ENCODE measurements at regions not wholly inside any gene's neighbourhood (a gene's known extent, or its start where the extent isn't known, plus 50 kb on each side); places are given as distances from the start of the nearest gene placed in this dataset.

DNA sequence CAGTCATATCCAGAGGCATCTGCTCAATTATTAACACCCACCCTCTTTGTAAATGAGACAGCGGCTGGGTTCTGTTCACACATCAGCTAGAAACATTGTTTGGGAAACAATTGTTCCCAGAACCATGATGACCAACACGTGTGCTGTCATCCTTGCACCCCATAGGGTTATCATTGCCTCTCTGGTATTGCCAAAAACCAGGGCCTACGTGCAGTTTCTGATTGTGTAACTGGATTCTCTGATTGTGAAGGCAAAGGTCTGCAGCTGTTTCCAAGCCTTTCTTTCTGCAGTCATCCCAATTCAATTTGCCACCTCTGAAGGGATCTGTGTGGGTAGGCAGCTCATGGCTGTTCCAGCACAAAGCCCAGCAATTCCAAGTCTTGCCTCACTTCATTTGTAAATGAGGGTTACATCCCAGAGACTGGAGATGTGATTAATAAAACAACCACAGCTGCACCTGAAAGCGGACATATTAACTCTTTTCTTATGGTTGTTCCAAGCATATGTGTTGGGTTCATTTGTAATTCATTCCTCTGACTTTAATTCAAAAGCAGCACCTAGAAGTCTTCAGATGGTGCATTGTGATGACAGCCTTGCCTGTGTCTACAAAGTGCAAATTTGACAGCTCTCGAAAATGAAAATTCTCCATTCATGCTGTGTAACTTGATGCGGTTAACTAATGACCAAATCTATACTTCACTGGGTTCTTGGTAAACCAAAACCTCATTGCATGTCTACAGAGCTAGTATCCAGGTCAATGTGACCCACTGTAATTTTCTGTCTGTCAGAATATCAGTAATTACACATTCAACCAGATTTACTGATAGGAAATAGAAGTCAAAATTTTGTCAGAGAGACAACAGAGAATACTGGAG, 66.6 kb downstream of the YIPF5 start:
- H3K9me3 ChIP-seq = no peaks in the 10 kb centered on the region
- no peak overlapping the region for H3K27ac ChIP-seq
- no peaks in the 10 kb centered on the region for H3K36me3 ChIP-seq
- H3K4me1 ChIP-seq = no peaks in the 10 kb centered on the region
- DNase-seq = no peak
- intact Hi-C loops (cut with DNase I; ENCODE audit: low total_unique reads) = no loop called here
- TF ChIP-seq, protein P1, sequence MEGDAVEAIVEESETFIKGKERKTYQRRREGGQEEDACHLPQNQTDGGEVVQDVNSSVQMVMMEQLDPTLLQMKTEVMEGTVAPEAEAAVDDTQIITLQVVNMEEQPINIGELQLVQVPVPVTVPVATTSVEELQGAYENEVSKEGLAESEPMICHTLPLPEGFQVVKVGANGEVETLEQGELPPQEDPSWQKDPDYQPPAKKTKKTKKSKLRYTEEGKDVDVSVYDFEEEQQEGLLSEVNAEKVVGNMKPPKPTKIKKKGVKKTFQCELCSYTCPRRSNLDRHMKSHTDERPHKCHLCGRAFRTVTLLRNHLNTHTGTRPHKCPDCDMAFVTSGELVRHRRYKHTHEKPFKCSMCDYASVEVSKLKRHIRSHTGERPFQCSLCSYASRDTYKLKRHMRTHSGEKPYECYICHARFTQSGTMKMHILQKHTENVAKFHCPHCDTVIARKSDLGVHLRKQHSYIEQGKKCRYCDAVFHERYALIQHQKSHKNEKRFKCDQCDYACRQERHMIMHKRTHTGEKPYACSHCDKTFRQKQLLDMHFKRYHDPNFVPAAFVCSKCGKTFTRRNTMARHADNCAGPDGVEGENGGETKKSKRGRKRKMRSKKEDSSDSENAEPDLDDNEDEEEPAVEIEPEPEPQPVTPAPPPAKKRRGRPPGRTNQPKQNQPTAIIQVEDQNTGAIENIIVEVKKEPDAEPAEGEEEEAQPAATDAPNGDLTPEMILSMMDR (IDR thresholded peaks at IDR 0.05 in 8 of 11, conservative IDR thresholded peaks at IDR 0.05 in 3 of 11) = no peak
- TF ChIP-seq POLR2AphosphoS5 (IDR thresholded peaks at IDR 0.05) (no peak), POLR2A (IDR thresholded peaks at IDR 0.05) (no peak)
- 84 to 89% (median 87%) methylated on average over 6 of the region's 6 CpGs for WGBS, 5 donors
- no peaks in the 10 kb centered on the region for H3K27me3 ChIP-seq (replicated peaks in 1 of 7)
- no peak overlapping the region for H3K4me3 ChIP-seq

GRCh38 chr5:144105371-144105770, 65.1 kb downstream of the YIPF5 start:
- DNase-seq = no peak
- 78 to 96% (median 83%) methylated on average over 1 of the region's 1 CpG for WGBS, 5 donors
- H3K9me3 ChIP-seq = no peaks in the 10 kb centered on the region
- TF ChIP-seq, protein P1 (IDR thresholded peaks at IDR 0.05 in 8 of 11, conservative IDR thresholded peaks at IDR 0.05 in 3 of 11) = no peak
- TF ChIP-seq POLR2AphosphoS5 (IDR thresholded peaks at IDR 0.05) (no peak), POLR2A (IDR thresholded peaks at IDR 0.05) (no peak)
- intact Hi-C loops (cut with DNase I; ENCODE audit: low total_unique reads) = no loop called here
- no peaks in the 10 kb centered on the region for H3K36me3 ChIP-seq
- H3K27ac ChIP-seq = no peak overlapping the region
- no peaks in the 10 kb centered on the region for H3K4me1 ChIP-seq
- no peaks in the 10 kb centered on the region for H3K27me3 ChIP-seq (replicated peaks in 1 of 7)
- no peak overlapping the region for H3K4me3 ChIP-seq

DNA sequence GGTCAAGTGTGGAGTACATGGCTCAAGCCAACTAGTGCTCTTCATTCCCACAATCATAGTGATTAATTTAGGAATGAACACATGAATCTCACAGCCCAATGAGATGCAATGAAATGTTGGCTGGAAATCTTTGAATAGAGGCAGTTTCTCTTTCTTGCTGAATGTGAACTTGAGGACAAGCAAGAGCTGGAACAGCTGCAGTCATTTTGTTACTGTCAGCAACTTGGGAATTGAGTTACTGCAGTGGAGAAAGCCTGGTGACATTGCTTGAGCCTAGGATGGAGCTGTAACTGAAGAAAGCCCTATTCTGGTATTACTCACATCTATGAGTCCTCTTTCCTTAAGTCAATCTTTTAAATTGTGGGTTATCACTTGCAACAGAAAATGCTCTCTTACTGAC, 62.3 kb downstream of the YIPF5 start:
- Histone ChIP-seq H3K4me1 (no peaks in the 10 kb centered on the region), H3K27ac (no peak overlapping the region), H3K4me3 (no peak overlapping the region), H3K9me3 (no peaks in the 10 kb centered on the region), H3K36me3 (no peaks in the 10 kb centered on the region), H3K27me3 (replicated peaks in 1 of 7) (no peaks in the 10 kb centered on the region)
- intact Hi-C loops (cut with DNase I; ENCODE audit: low total_unique reads) = no loop called here
- TF ChIP-seq, protein P1 (IDR thresholded peaks at IDR 0.05 in 8 of 11, conservative IDR thresholded peaks at IDR 0.05 in 3 of 11) = no peak
- no peak for TF ChIP-seq POLR2A (IDR thresholded peaks at IDR 0.05)
- no peak for TF ChIP-seq POLR2AphosphoS5 (IDR thresholded peaks at IDR 0.05)
- DNase-seq = no peak
